HEK293T (cell line): ENCODE measurements at regions not wholly inside any gene's neighbourhood (a gene's known extent, or its start where the extent isn't known, plus 50 kb on each side); places are given as distances from the start of the nearest gene placed in this dataset.

Source experiments
- CTCF ChIA-PET: fragments of 350-600 bp; formaldehyde crosslinking; extraction: SDS; loops from one replicate; lab custom pipeline; 2021; ENCODE audit warnings: antibody characterized with exemption, inconsistent platforms; lab: Yijun Ruan, JAX
- POLR2A ChIA-PET: fragments of 350-600 bp; formaldehyde crosslinking; extraction: SDS; loops from one replicate; lab custom pipeline; 2020; ENCODE audit warnings: antibody characterized with exemption, inconsistent platforms; lab: Yijun Ruan, JAX
- DNase-seq: peaks from one replicate; pipeline ENCODE4 v3.0.0; 2012; ENCODE audit warnings: mixed read lengths; ENCODE audit errors: extremely low spot score
- ARNT ChIP-seq: fragments of 450-650 bp; IDR thresholded peaks from 2 replicates; pipeline ENCODE4 v1.6.1; 2017; ENCODE audit warnings: mild to moderate bottlenecking
- BHLHE40 ChIP-seq: fragments of 450-650 bp; IDR thresholded peaks from 2 replicates; pipeline ENCODE4 v1.6.1; 2016; ENCODE audit warnings: mild to moderate bottlenecking, moderate library complexity, borderline replicate concordance
- CTBP1 ChIP-seq: fragments of 450-650 bp; IDR thresholded peaks from 2 replicates; pipeline ENCODE4 v1.6.1; 2016; ENCODE audit warnings: borderline replicate concordance
- ELF4 ChIP-seq: fragments of 450-650 bp; IDR thresholded peaks from 2 replicates; pipeline ENCODE4 v1.6.1; 2017; ENCODE audit warnings: antibody characterized with exemption
- FOXA1 ChIP-seq: fragments of 450-650 bp; IDR thresholded peaks from 2 replicates; pipeline ENCODE4 v1.6.1; 2016; ENCODE audit warnings: mild to moderate bottlenecking
- FOXK2 ChIP-seq: fragments of 450-650 bp; IDR thresholded peaks from 2 replicates; pipeline ENCODE4 v1.6.1; 2016; ENCODE audit warnings: mild to moderate bottlenecking
- FOXM1 ChIP-seq: fragments of 450-650 bp; IDR thresholded peaks from 2 replicates; pipeline ENCODE4 v1.6.1; 2017; ENCODE audit warnings: mild to moderate bottlenecking, borderline replicate concordance
- HDGF ChIP-seq: fragments of 450-650 bp; IDR thresholded peaks from 2 replicates; pipeline ENCODE4 v1.6.1; 2017; ENCODE audit warnings: antibody characterized with exemption, borderline replicate concordance
- L3MBTL2 ChIP-seq: fragments of 450-650 bp; conservative IDR thresholded peaks from 2 replicates; pipeline ENCODE4 v1.6.1; 2016; ENCODE audit warnings: mild to moderate bottlenecking
- LEF1 ChIP-seq: fragments of 450-650 bp; IDR thresholded peaks from 2 replicates; pipeline ENCODE4 v1.6.1; 2017; ENCODE audit warnings: mild to moderate bottlenecking, borderline replicate concordance
- NFRKB ChIP-seq: fragments of 450-650 bp; IDR thresholded peaks from 2 replicates; pipeline ENCODE4 v1.6.1; 2016; ENCODE audit warnings: mild to moderate bottlenecking, moderate library complexity
- PKNOX1 ChIP-seq: fragments of 450-650 bp; IDR thresholded peaks from 2 replicates; pipeline ENCODE4 v1.6.1; 2016
- SP1 ChIP-seq: fragments of 450-650 bp; IDR thresholded peaks from 2 replicates; pipeline ENCODE4 v1.6.1; 2017
- SUZ12 ChIP-seq: fragments of 450-650 bp; IDR thresholded peaks from 2 replicates; pipeline ENCODE4 v1.6.1; 2016; ENCODE audit warnings: mild to moderate bottlenecking
- TARDBP ChIP-seq: fragments of 450-650 bp; IDR thresholded peaks from 2 replicates; pipeline ENCODE4 v1.6.1; 2016
- ZNF384 ChIP-seq: fragments of 450-650 bp; IDR thresholded peaks from 2 replicates; pipeline ENCODE4 v1.6.1; 2016

- CTCF ChIA-PET, result interaction anchor here (0.6 kb wide), 1 partner anchor 1677 kb away, joined by 5 read pairs; no protein-coding TSS in a partner anchor
- POLR2A ChIA-PET, result no interaction called here
- no peak for DNase-seq
- no peak for TF ChIP-seq SP1
- TF ChIP-seq FOXK2, result no peak
- TF ChIP-seq ZNF384, result no peak
- TF ChIP-seq HDGF, result no peak
- TF ChIP-seq BHLHE40, result no peak
- no peak for TF ChIP-seq SUZ12
- no peak for TF ChIP-seq L3MBTL2
- no peak for TF ChIP-seq NFRKB
These were observed 187.1 kb upstream of the SPEF2 start for GRCh38 chr5:35430381-35431162.

- CTCF ChIA-PET, result interaction anchor here (0.5 kb wide), 1 partner anchor 48 kb away, joined by 3 read pairs; no protein-coding TSS in a partner anchor
- TF ChIP-seq TARDBP (no peak), SUZ12 (no peak), ZNF384 (no peak), NFRKB (no peak), ARNT (no peak), FOXM1 (no peak), LEF1 (no peak), L3MBTL2 (no peak), HDGF (no peak)
These were observed 189.9 kb upstream of the PRLR start for GRCh38 chr5:35420200-35420599.

GRCh38 chr5:35417040-35417439, 186.8 kb upstream of the PRLR start:
- DNase-seq, result no peak
- ChIA-PET CTCF (no interaction called here), POLR2A (no interaction called here)
- TF ChIP-seq ZNF384 (no peak), LEF1 (no peak), FOXA1 (no peak), L3MBTL2 (no peak), TARDBP (no peak), BHLHE40 (no peak), CTBP1 (no peak), FOXK2 (no peak), FOXM1 (no peak), PKNOX1 (no peak), ARNT (no peak), SP1 (no peak), SUZ12 (no peak), NFRKB (no peak), HDGF (no peak), ELF4 (no peak)

More at GRCh38 chr5:35420200-35420599, 189.9 kb upstream of the PRLR start:
- no peak for DNase-seq
- POLR2A ChIA-PET, result no interaction called here

GRCh38 chr5:35416217-35416988, 186.1 kb upstream of the PRLR start:
- no peak for DNase-seq
- POLR2A ChIA-PET, result no interaction called here

GRCh38 chr5:35415309-35415708, 185.0 kb upstream of the PRLR start:
- DNase-seq, result no peak
- TF ChIP-seq NFRKB, result no peak
- no peak for TF ChIP-seq BHLHE40
- TF ChIP-seq ELF4, result no peak
- TF ChIP-seq L3MBTL2, result no peak
- TF ChIP-seq SP1, result no peak
- TF ChIP-seq HDGF, result no peak
- no peak for TF ChIP-seq ZNF384
- no peak for TF ChIP-seq CTBP1
- TF ChIP-seq LEF1, result no peak
- TF ChIP-seq FOXA1, result no peak
- ChIA-PET POLR2A (no interaction called here), CTCF (interaction anchor here (0.6 kb wide), 1 partner anchor 173 kb away, joined by 4 read pairs; no protein-coding TSS in a partner anchor)

More at GRCh38 chr5:35416217-35416988, 186.1 kb upstream of the PRLR start:
- CTCF ChIA-PET, result interaction anchor here (0.6 kb wide), 1 partner anchor 174 kb away, joined by 4 read pairs; no protein-coding TSS in a partner anchor
- TF ChIP-seq ARNT, result no peak
- no peak for TF ChIP-seq FOXM1
- no peak for TF ChIP-seq ELF4
- TF ChIP-seq TARDBP, result no peak
- no peak for TF ChIP-seq L3MBTL2
- TF ChIP-seq ZNF384, result no peak
- no peak for TF ChIP-seq FOXK2
- TF ChIP-seq FOXA1, result no peak
- TF ChIP-seq SUZ12, result no peak
- no peak for TF ChIP-seq PKNOX1
- TF ChIP-seq SP1, result no peak
- TF ChIP-seq HDGF, result no peak
- no peak for TF ChIP-seq LEF1
- no peak for TF ChIP-seq CTBP1
- no peak for TF ChIP-seq BHLHE40

GRCh38 chr5:35409361-35409760, 179.1 kb upstream of the PRLR start:
- CTCF ChIA-PET, result no interaction called here
- no peak for TF ChIP-seq NFRKB
- TF ChIP-seq FOXA1, result no peak
- no peak for TF ChIP-seq PKNOX1
- TF ChIP-seq SP1, result no peak
- no peak for TF ChIP-seq BHLHE40
- TF ChIP-seq ELF4, result no peak
- TF ChIP-seq HDGF, result no peak
- no peak for TF ChIP-seq LEF1
- TF ChIP-seq FOXM1, result no peak
- no peak for TF ChIP-seq SUZ12
- TF ChIP-seq CTBP1, result no peak
- no peak for TF ChIP-seq ARNT
- TF ChIP-seq L3MBTL2, result no peak
- TF ChIP-seq FOXK2, result no peak
- no peak for TF ChIP-seq ZNF384
- no peak for TF ChIP-seq TARDBP

More at GRCh38 chr5:35409361-35409760, 179.1 kb upstream of the PRLR start:
- no peak for DNase-seq
- POLR2A ChIA-PET, result no interaction called here
